ENCODE measurements at regions not wholly inside any gene's neighbourhood (a gene's known extent, or its start where the extent isn't known, plus 50 kb on each side); places are given as distances from the start of the nearest gene placed in this dataset.
A peak's percentile ranks its signal among the peaks of the same experiment; 100 is the strongest.

- H3K4me3 ChIP-seq (ENCODE audit: low read depth, low read length): no peak overlapping the region
- TF ChIP-seq, protein P1, sequence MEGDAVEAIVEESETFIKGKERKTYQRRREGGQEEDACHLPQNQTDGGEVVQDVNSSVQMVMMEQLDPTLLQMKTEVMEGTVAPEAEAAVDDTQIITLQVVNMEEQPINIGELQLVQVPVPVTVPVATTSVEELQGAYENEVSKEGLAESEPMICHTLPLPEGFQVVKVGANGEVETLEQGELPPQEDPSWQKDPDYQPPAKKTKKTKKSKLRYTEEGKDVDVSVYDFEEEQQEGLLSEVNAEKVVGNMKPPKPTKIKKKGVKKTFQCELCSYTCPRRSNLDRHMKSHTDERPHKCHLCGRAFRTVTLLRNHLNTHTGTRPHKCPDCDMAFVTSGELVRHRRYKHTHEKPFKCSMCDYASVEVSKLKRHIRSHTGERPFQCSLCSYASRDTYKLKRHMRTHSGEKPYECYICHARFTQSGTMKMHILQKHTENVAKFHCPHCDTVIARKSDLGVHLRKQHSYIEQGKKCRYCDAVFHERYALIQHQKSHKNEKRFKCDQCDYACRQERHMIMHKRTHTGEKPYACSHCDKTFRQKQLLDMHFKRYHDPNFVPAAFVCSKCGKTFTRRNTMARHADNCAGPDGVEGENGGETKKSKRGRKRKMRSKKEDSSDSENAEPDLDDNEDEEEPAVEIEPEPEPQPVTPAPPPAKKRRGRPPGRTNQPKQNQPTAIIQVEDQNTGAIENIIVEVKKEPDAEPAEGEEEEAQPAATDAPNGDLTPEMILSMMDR (IDR thresholded peaks at IDR 0.05; ENCODE audit: insufficient read depth, low read length): no peak
- no peak for DNase-seq (ENCODE audit: low read depth)
Measured at GRCh38 chr16:86166414-86166813, 267.5 kb downstream of the IRF8 start.

GRCh38 chr16:86167061-86167460, 268.1 kb downstream of the IRF8 start:
- TF ChIP-seq, protein P1 (IDR thresholded peaks at IDR 0.05; ENCODE audit: insufficient read depth, low read length): no peak
- DNase-seq (ENCODE audit: low read depth): peak; percentile 10

GRCh38 chr16:86170720-86171119, 271.8 kb downstream of the IRF8 start:
- TF ChIP-seq, protein P1 (IDR thresholded peaks at IDR 0.05; ENCODE audit: insufficient read depth, low read length): no peak
- no peak overlapping the region for H3K4me3 ChIP-seq (ENCODE audit: low read depth, low read length)
- no peak for DNase-seq (ENCODE audit: low read depth)

More at GRCh38 chr16:86167061-86167460, 268.1 kb downstream of the IRF8 start:
- H3K4me3 ChIP-seq (ENCODE audit: low read depth, low read length): no peak overlapping the region

GRCh38 chr16:86171329-86171728, 272.4 kb downstream of the IRF8 start:
- peak; percentile 60 for DNase-seq (ENCODE audit: low read depth)
- TF ChIP-seq, protein P1 (IDR thresholded peaks at IDR 0.05; ENCODE audit: insufficient read depth, low read length): no peak
- H3K4me3 ChIP-seq (ENCODE audit: low read depth, low read length): no peak overlapping the region

GRCh38 chr16:86175816-86176215, 276.9 kb downstream of the IRF8 start:
- DNase-seq (ENCODE audit: low read depth): no peak
- TF ChIP-seq, protein P1 (IDR thresholded peaks at IDR 0.05; ENCODE audit: insufficient read depth, low read length): no peak
- H3K4me3 ChIP-seq (ENCODE audit: low read depth, low read length): no peak overlapping the region

DNA sequence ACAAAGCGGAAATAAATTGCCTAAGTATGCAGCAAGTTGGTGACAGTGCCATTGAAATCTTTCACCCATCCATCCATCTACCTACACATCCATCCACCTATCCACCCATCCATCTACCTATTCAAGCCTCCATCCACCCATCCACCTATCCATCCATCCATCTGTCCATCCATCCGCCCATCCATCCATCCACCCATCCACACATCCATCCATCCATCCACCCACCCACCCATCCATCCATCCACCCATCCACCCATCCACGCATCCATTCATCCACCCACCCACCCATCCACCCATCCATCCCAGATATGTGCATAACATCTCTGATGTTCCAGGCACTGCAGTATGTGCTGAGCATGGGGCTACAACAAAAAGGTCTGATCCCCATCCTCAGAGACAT, 277.5 kb downstream of the IRF8 start:
- TF ChIP-seq, protein P1 (IDR thresholded peaks at IDR 0.05; ENCODE audit: insufficient read depth, low read length): no peak
- H3K4me3 ChIP-seq (ENCODE audit: low read depth, low read length): no peak overlapping the region
- DNase-seq (ENCODE audit: low read depth): no peak

GRCh38 chr16:86180244-86180643, 281.3 kb downstream of the IRF8 start:
- H3K4me3 ChIP-seq (ENCODE audit: low read depth, low read length): no peak overlapping the region
- TF ChIP-seq, protein P1 (IDR thresholded peaks at IDR 0.05; ENCODE audit: insufficient read depth, low read length): no peak
- DNase-seq (ENCODE audit: low read depth): no peak

Data from fibroblast of the aortic adventitia (primary cell).